Adipocyte (in vitro differentiated cells): ENCODE measurements at regions not wholly inside any gene's neighbourhood (a gene's known extent, or its start where the extent isn't known, plus 50 kb on each side); places are given as distances from the start of the nearest gene placed in this dataset.
A peak's percentile ranks its signal among the peaks of the same experiment; 100 is the strongest.

Source experiments
- DNase-seq: peaks from one replicate; pipeline ENCODE4 v3.0.0-alpha.2; 2015; ENCODE audit warnings: low read depth
- H3K27me3 ChIP-seq: replicated peaks from 2 replicates; pipeline ENCODE4 v1.7.0; 2013; ENCODE audit warnings: mild to moderate bottlenecking, low read length, moderate library complexity; ENCODE audit not compliant: control insufficient read depth, insufficient read depth
- H3K36me3 ChIP-seq: 2 replicates; pipeline ENCODE4 v1.7.0; 2013; ENCODE audit warnings: low read length, mild to moderate bottlenecking, moderate library complexity; ENCODE audit not compliant: control insufficient read depth, insufficient read depth, severe bottlenecking
- H3K4me1 ChIP-seq: 2 replicates; pipeline ENCODE4 v1.7.0; 2013; ENCODE audit warnings: mild to moderate bottlenecking, low read length, moderate library complexity; ENCODE audit not compliant: control insufficient read depth, insufficient read depth
- H3K4me3 ChIP-seq: 2 replicates; pipeline ENCODE4 v1.7.0; 2013; ENCODE audit warnings: mild to moderate bottlenecking, low read length, moderate library complexity
- H3K9ac ChIP-seq: 2 replicates; pipeline ENCODE4 v1.7.0; 2013; ENCODE audit warnings: mild to moderate bottlenecking, low read length, moderate library complexity
- H3K9me3 ChIP-seq: 2 replicates; pipeline ENCODE4 v1.7.0; 2013; ENCODE audit warnings: mild to moderate bottlenecking, low read length, moderate library complexity; ENCODE audit not compliant: control insufficient read depth

DNA sequence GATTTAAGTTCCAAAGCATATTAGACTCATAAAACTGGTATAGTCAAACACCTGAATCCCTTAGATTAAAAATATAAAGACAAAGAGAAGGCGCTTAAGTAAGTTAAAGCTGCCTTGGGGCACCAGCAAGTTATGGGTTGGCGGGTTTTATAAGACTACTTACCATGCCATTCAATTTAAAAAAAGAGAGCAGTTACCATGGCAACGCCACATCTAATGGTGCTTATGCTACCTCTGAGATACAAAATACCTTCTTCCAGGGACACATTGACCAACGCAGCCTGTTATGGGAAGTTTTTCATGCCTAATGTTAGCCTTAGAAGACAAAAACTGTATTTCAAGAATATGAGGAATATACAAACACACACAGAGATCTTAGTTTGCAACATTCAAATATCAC is 713.6 kb downstream of the RNF144B start:
- H3K4me3 ChIP-seq, result no peak overlapping the region
- H3K9me3 ChIP-seq, result peaks cover 10% of the 10 kb centered on the region
- no peaks in the 10 kb centered on the region for H3K4me1 ChIP-seq
- H3K27me3 ChIP-seq, result no peaks in the 10 kb centered on the region
- no peak for DNase-seq
- H3K36me3 ChIP-seq, result no peaks in the 10 kb centered on the region
- no peak overlapping the region for H3K9ac ChIP-seq

DNA sequence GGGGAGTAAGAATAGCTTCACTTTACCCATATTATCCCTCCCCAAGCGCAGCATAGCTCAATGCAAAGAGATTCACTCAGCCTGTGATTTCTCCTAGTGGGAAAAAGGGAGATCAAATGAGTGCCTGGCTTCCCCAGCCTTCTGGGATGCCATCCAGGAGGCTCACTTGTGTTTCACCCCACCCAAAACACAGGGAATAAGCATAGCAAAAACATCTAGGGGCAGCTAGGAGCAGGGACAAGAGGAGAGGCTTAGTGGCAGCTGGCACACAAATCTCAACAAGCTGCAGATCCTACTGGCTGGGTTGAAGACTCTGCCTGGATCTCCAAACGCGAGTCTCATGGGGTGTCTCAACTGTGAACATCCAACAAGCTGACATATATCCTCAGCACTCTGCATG is 715.8 kb downstream of the RNF144B start:
- Histone ChIP-seq H3K4me3 (no peak overlapping the region), H3K9ac (no peak overlapping the region)
- DNase-seq, result no peak

DNA sequence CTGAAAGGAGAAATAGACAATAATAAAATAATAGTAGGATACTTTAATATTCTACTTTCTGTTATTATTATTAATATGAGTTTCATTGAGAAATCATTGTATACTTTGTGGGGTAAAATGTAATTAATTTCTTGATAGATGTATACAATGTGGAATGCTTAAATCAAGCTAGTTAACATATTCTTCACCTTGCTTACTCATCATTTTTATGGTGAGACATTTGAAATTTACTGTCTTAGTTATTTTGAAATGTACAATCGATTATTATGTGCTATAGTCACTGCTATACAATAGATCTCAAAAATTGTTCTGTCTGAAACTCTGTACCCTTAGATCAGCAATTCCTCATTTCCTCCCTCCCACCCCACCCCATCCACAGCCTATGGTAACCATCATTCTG is 720.3 kb downstream of the RNF144B start:
- H3K4me1 ChIP-seq, result no peaks in the 10 kb centered on the region
- H3K4me3 ChIP-seq, result no peak overlapping the region
- no peaks in the 10 kb centered on the region for H3K36me3 ChIP-seq
- no peak for DNase-seq
- peaks cover 19% of the 10 kb centered on the region for H3K9me3 ChIP-seq
- no peaks in the 10 kb centered on the region for H3K27me3 ChIP-seq
- no peak overlapping the region for H3K9ac ChIP-seq

More for the DNA sequence above, 715.8 kb downstream of the RNF144B start:
- Histone ChIP-seq H3K4me1 (no peaks in the 10 kb centered on the region), H3K27me3 (no peaks in the 10 kb centered on the region), H3K9me3 (peaks cover 20% of the 10 kb centered on the region), H3K36me3 (no peaks in the 10 kb centered on the region)

GRCh38 chr6:19121521-19121920 is 715.6 kb upstream of the ID4 start:
- no peaks in the 10 kb centered on the region for H3K27me3 ChIP-seq
- peaks cover 10% of the 10 kb centered on the region for H3K9me3 ChIP-seq
- no peak overlapping the region for H3K9ac ChIP-seq
- H3K36me3 ChIP-seq, result no peaks in the 10 kb centered on the region
- DNase-seq, result no peak
- no peaks in the 10 kb centered on the region for H3K4me1 ChIP-seq
- no peak overlapping the region for H3K4me3 ChIP-seq

DNA sequence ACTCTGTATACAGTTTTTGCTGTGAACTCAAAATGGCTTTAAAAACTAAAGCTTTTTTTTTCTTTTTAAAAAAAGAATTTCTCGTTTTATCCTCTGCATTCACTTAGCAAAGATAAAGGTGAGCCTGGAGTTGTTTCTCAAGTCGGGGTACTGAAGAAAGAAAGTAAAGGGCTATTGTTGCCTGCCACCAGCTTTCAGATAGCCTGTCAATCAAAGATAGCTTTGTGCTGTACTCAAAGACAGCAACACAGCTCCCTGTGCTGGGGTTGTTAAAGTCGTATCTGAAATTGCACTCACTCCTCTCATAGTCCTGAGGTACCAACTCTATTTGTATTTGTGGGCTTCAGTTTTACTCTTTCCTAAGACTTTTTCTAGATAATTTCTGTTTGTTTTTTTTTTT is 710.1 kb upstream of the ID4 start:
- DNase-seq, result no peak

DNA sequence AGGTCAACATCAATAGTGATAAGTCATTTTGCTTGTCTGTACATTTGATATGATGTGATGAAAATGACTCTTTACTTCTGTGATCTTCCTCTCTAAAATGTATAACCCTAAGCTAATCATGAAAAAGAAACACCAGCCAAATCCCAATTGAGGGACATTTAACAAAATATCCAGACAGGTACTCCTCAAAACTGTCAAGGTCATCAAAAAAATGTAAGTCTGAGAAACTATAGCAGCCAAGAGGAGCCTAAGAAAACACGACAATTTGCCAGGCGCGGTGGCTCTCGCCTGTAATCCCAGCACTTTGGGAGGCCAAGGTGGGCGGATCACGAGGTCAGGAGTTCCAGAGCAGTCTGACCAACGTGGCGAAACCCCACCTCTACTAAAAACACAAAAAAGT is 708.5 kb upstream of the ID4 start:
- Histone ChIP-seq H3K36me3 (no peaks in the 10 kb centered on the region), H3K4me1 (no peaks in the 10 kb centered on the region), H3K9ac (no peak overlapping the region), H3K4me3 (no peak overlapping the region), H3K9me3 (no peaks in the 10 kb centered on the region), H3K27me3 (no peaks in the 10 kb centered on the region)
- DNase-seq, result no peak

More for the DNA sequence above, 710.1 kb upstream of the ID4 start:
- H3K9ac ChIP-seq, result no peak overlapping the region
- H3K4me3 ChIP-seq, result no peak overlapping the region
- H3K4me1 ChIP-seq, result no peaks in the 10 kb centered on the region
- no peaks in the 10 kb centered on the region for H3K36me3 ChIP-seq
- no peaks in the 10 kb centered on the region for H3K27me3 ChIP-seq
- H3K9me3 ChIP-seq, result no peaks in the 10 kb centered on the region

DNA sequence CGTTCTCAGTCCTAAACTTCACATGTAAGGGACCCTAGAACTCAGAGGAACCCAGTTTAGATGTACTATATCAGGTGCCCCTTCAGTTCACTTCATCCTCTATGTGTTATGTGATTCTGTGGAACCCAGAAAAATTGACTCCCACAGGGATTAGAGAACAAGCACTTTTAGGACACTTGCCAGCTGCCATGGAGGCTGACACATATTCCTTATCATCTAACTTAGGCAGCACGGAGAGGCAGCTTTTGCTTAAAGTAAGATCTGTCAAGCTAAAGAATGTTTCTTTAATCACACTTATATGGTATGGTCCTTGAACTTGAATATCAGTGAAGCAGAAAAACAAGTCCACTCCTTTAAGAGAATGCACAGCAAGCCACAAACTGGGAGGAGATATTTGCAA is 701.5 kb upstream of the ID4 start:
- H3K27me3 ChIP-seq, result no peaks in the 10 kb centered on the region
- no peak overlapping the region for H3K9ac ChIP-seq
- no peaks in the 10 kb centered on the region for H3K4me1 ChIP-seq
- no peaks in the 10 kb centered on the region for H3K36me3 ChIP-seq
- no peak overlapping the region for H3K4me3 ChIP-seq
- DNase-seq, result no peak
- no peaks in the 10 kb centered on the region for H3K9me3 ChIP-seq

- DNase-seq, result no peak
- H3K9ac ChIP-seq, result no peak overlapping the region
- H3K27me3 ChIP-seq, result no peaks in the 10 kb centered on the region
- H3K36me3 ChIP-seq, result no peaks in the 10 kb centered on the region
- no peaks in the 10 kb centered on the region for H3K9me3 ChIP-seq
- H3K4me3 ChIP-seq, result no peak overlapping the region
- H3K4me1 ChIP-seq, result no peaks in the 10 kb centered on the region
Observed at GRCh38 chr6:19137505-19137904, 699.7 kb upstream of the ID4 start.

DNA sequence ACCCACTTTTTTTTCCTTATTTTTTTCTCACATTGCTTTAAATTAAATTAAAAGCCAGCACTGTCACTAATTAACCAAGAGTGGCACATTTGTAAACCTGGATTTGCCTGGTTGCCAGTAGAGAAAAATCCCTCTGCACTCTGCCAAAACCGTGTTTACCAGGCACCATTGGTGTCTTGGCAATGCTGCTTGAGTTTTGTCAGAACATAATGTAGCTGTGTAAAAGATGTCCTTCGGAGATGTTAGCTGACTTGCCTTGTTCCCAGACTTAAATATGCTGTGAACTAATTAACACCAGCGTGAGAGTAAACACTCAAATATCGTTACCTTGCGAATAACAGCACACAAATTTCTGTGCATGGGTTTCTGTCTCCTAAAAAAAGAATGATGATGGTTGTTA is 694.9 kb upstream of the ID4 start:
- Histone ChIP-seq H3K36me3 (no peaks in the 10 kb centered on the region), H3K9ac (no peak overlapping the region), H3K4me1 (no peaks in the 10 kb centered on the region), H3K4me3 (no peak overlapping the region), H3K9me3 (no peaks in the 10 kb centered on the region), H3K27me3 (no peaks in the 10 kb centered on the region)
- no peak for DNase-seq

- no peaks in the 10 kb centered on the region for H3K36me3 ChIP-seq
- no peak overlapping the region for H3K9ac ChIP-seq
- DNase-seq, result no peak
- no peak overlapping the region for H3K4me3 ChIP-seq
- H3K9me3 ChIP-seq, result no peaks in the 10 kb centered on the region
- H3K4me1 ChIP-seq, result peaks cover 11% of the 10 kb centered on the region
- H3K27me3 ChIP-seq, result no peaks in the 10 kb centered on the region
Observed at GRCh38 chr6:19150307-19150706, 686.9 kb upstream of the ID4 start.

- Histone ChIP-seq H3K27me3 (no peaks in the 10 kb centered on the region), H3K4me1 (peaks cover 11% of the 10 kb centered on the region), H3K9ac (peak overlapping the region; percentile 40), H3K4me3 (peak overlapping the region; percentile 55), H3K36me3 (no peaks in the 10 kb centered on the region), H3K9me3 (no peaks in the 10 kb centered on the region)
- peak; percentile 25 for DNase-seq
Observed at GRCh38 chr6:19153270-19153980, 683.7 kb upstream of the ID4 start.

DNA sequence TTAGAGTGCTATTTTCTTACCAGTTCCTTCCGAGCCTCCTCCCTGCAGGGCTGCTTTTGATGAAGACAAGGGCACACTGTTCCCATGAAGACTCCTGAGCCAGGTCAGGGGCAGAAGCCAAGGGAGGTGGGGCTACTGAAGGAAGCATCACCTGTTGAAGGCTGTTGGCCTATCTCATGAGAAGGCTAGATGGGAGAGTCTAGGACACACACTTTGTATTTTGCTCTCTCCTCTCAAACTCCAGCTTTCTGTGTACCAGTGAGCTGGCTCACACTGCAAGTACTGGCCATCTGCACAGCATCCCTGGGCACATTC is 683.2 kb upstream of the ID4 start:
- DNase-seq, result no peak
- no peaks in the 10 kb centered on the region for H3K27me3 ChIP-seq
- no peaks in the 10 kb centered on the region for H3K9me3 ChIP-seq
- H3K36me3 ChIP-seq, result no peaks in the 10 kb centered on the region
- peaks cover 11% of the 10 kb centered on the region for H3K4me1 ChIP-seq
- H3K9ac ChIP-seq, result peak overlapping the region; percentile 40
- H3K4me3 ChIP-seq, result peak overlapping the region; percentile 55
